Osteoblast (primary cell): ENCODE measurements at regions not wholly inside any gene's neighbourhood (a gene's known extent, or its start where the extent isn't known, plus 50 kb on each side); places are given as distances from the start of the nearest gene placed in this dataset.

Source experiments
- DNase-seq: peaks from one replicate; pipeline ENCODE4 v3.0.0; 2011; ENCODE audit warnings: low spot score, mixed read lengths; ENCODE audit not compliant: insufficient read length; ENCODE audit errors: missing footprints
- H2AFZ ChIP-seq: 2 replicates; pipeline ENCODE4 v1.6.0; 2011; ENCODE audit warnings: mild to moderate bottlenecking, low read length
- H3K27ac ChIP-seq: 2 replicates; pipeline ENCODE4 v1.5.1; 2011; ENCODE audit warnings: mild to moderate bottlenecking, low read depth, low read length, moderate library complexity
- H3K27me3 ChIP-seq: 2 replicates; pipeline ENCODE4 v1.6.0; 2012; ENCODE audit warnings: mild to moderate bottlenecking, control low read depth, inconsistent platforms, low read length, moderate library complexity; ENCODE audit not compliant: insufficient read depth
- H3K36me3 ChIP-seq: 2 replicates; pipeline ENCODE4 v1.5.1; 2011; ENCODE audit warnings: mild to moderate bottlenecking, low read length, control low read depth, moderate library complexity; ENCODE audit not compliant: insufficient read depth
- H3K4me1 ChIP-seq: 2 replicates; pipeline ENCODE4 v1.5.1; 2011; ENCODE audit warnings: mild to moderate bottlenecking, low read length, control low read depth, moderate library complexity; ENCODE audit not compliant: insufficient read depth
- H3K4me2 ChIP-seq: 2 replicates; pipeline ENCODE4 v1.6.0; 2011; ENCODE audit warnings: mild to moderate bottlenecking, low read length; ENCODE audit not compliant: insufficient read depth
- H3K4me3 ChIP-seq: fragments of 200-600 bp; sonication (generic); 3 replicates; pipeline ENCODE4 v1.5.1; 2012; ENCODE audit warnings: mild to moderate bottlenecking, low read length, inconsistent platforms; ENCODE audit not compliant: insufficient read depth
- H3K79me2 ChIP-seq: 2 replicates; pipeline ENCODE4 v1.6.0; 2012; ENCODE audit warnings: mild to moderate bottlenecking, low read length, control low read depth, inconsistent platforms; ENCODE audit not compliant: insufficient read depth
- H3K9me3 ChIP-seq: 2 replicates; pipeline ENCODE4 v1.5.1; 2011; ENCODE audit warnings: low read depth, low read length, control low read depth
- H4K20me1 ChIP-seq: 2 replicates; pipeline ENCODE4 v1.6.0; 2012; ENCODE audit warnings: mild to moderate bottlenecking, low read length, control low read depth; ENCODE audit not compliant: insufficient read depth
- CTCF ChIP-seq: IDR thresholded peaks from 2 replicates; pipeline ENCODE4 v1.5.1; 2011; ENCODE audit warnings: mild to moderate bottlenecking, low read depth, low read length, moderate library complexity; ENCODE audit errors: extremely low read depth

- peak; percentile 10 for DNase-seq
- Histone ChIP-seq H3K27ac (no peak overlapping the region), H3K27me3 (peaks cover 3% of the 10 kb centered on the region), H3K79me2 (no peaks in the 10 kb centered on the region), H3K4me2 (no peak overlapping the region), H3K4me3 (no peak overlapping the region), H4K20me1 (no peaks in the 10 kb centered on the region), H3K36me3 (no peaks in the 10 kb centered on the region), H3K4me1 (no peaks in the 10 kb centered on the region), H2AFZ (peak overlapping the region; percentile 78), H3K9me3 (no peaks in the 10 kb centered on the region)
- TF ChIP-seq CTCF: no peak
Observed at GRCh38 chr1:25033030-25033827, 103.2 kb upstream of the RUNX3 start.

- Histone ChIP-seq H3K36me3 (no peaks in the 10 kb centered on the region), H3K27me3 (peaks cover 3% of the 10 kb centered on the region), H3K4me1 (no peaks in the 10 kb centered on the region), H2AFZ (no peak overlapping the region), H3K4me3 (no peak overlapping the region), H3K79me2 (no peaks in the 10 kb centered on the region), H3K9me3 (no peaks in the 10 kb centered on the region), H4K20me1 (no peaks in the 10 kb centered on the region), H3K27ac (no peak overlapping the region), H3K4me2 (no peak overlapping the region)
- TF ChIP-seq CTCF: no peak
- DNase-seq: peak; percentile 60
Observed at GRCh38 chr1:25031966-25032667, 102.0 kb upstream of the RUNX3 start.

DNA sequence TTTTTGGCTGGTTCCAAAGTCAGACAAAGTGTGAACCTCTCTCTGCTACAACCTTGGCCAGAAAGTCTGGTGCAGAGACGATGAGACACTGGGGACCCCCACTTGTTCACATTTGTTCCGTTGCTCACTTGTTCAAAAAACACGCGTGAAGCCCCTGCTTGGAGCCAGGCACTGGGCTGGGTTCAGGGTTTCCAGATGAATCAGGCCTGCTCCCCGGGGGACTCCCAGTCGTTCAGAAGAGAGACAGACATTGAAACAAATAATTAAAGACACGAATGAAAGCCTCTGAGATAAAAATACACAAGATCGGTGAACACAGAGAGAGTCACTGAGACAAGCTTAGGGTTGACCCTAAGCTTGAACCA is 101.5 kb upstream of the RUNX3 start:
- no peak overlapping the region for H3K4me2 ChIP-seq
- no peak for TF ChIP-seq CTCF
- peak; percentile 42 for DNase-seq

More for the DNA sequence above, 101.5 kb upstream of the RUNX3 start:
- no peaks in the 10 kb centered on the region for H3K9me3 ChIP-seq
- no peak overlapping the region for H2AFZ ChIP-seq
- H4K20me1 ChIP-seq: no peaks in the 10 kb centered on the region
- no peak overlapping the region for H3K27ac ChIP-seq
- no peak overlapping the region for H3K4me3 ChIP-seq
- no peaks in the 10 kb centered on the region for H3K36me3 ChIP-seq
- H3K27me3 ChIP-seq: peaks cover 6% of the 10 kb centered on the region
- H3K79me2 ChIP-seq: no peaks in the 10 kb centered on the region
- H3K4me1 ChIP-seq: no peaks in the 10 kb centered on the region
